Common myeloid progenitor, CD34-positive (primary cell): ENCODE measurements at regions not wholly inside any gene's neighbourhood (a gene's known extent, or its start where the extent isn't known, plus 50 kb on each side); places are given as distances from the start of the nearest gene placed in this dataset.
A peak's percentile ranks its signal among the peaks of the same experiment; 100 is the strongest.

Source experiments
- CTCF ChIA-PET: fragments of 350-600 bp; sonication (Branson Sonifier 250); formaldehyde crosslinking; loops from one replicate; lab custom pipeline; 2021; ENCODE audit warnings: antibody characterized with exemption; lab: Charles Lee
- POLR2A ChIA-PET: fragments of 350-600 bp; sonication (Branson Sonifier 250); formaldehyde crosslinking; loops from one replicate; lab custom pipeline; 2021; ENCODE audit warnings: antibody characterized with exemption; lab: Charles Lee
- DNase-seq, 3 donors: peaks; one replicate each; pipeline versions ENCODE4 v3.0.0 to v3.0.0-alpha.2; 2013
- H3K27ac ChIP-seq, 2 experiments: 1 replicate in 1 of 2; 2 replicates in 1 of 2; pipeline ENCODE4 v1.7.0; 2013; ENCODE audit warnings: inconsistent platforms in 2 of 2, low read length in 2 of 2, mild to moderate bottlenecking in 2 of 2, low read depth in 1 of 2, moderate library complexity in 1 of 2; ENCODE audit not compliant: severe bottlenecking in 2 of 2, insufficient read depth in 1 of 2, poor library complexity in 1 of 2
- H3K27me3 ChIP-seq, 5 experiments: replicated peaks in 2 of 5; 1 replicate in 3 of 5; 2 replicates in 2 of 5; pipeline versions ENCODE4 v1.6.1 to v1.7.0; 2013; ENCODE audit warnings: low read length in 4 of 5, mild to moderate bottlenecking in 2 of 5, moderate library complexity in 2 of 5, inconsistent platforms in 1 of 5; ENCODE audit not compliant: insufficient read depth in 5 of 5, control insufficient read depth in 4 of 5
- H3K36me3 ChIP-seq, 4 experiments: 1 replicate in 2 of 4; 2 replicates in 2 of 4; pipeline versions ENCODE4 v1.6.1 to v1.7.0; 2013; ENCODE audit warnings: low read length in 3 of 4, control low read depth in 1 of 4, mild to moderate bottlenecking in 1 of 4; ENCODE audit not compliant: control insufficient read depth in 4 of 4, insufficient read depth in 4 of 4
- H3K4me1 ChIP-seq, 4 experiments: 1 replicate in 3 of 4; 2 replicates in 1 of 4; pipeline versions ENCODE4 v1.6.1 to v1.7.1; 2013; ENCODE audit warnings: low read length in 3 of 4, mild to moderate bottlenecking in 3 of 4, control low read depth in 1 of 4, inconsistent platforms in 1 of 4, moderate library complexity in 1 of 4; ENCODE audit not compliant: control insufficient read depth in 4 of 4, insufficient read depth in 4 of 4; ENCODE audit errors: control extremely low read depth in 1 of 4
- H3K4me3 ChIP-seq, 7 experiments: 1 replicate in 4 of 7; 2 replicates in 3 of 7; pipeline versions ENCODE4 v1.5.1 to v1.7.0; 2013; ENCODE audit warnings: mild to moderate bottlenecking in 7 of 7, low read length in 6 of 7, moderate library complexity in 6 of 7, inconsistent platforms in 2 of 7, low read depth in 2 of 7, control low read depth in 1 of 7; ENCODE audit not compliant: insufficient read depth in 4 of 7, control insufficient read depth in 1 of 7; ENCODE audit errors: extremely low read depth in 1 of 7
- H3K9me3 ChIP-seq, 5 experiments: 1 replicate in 4 of 5; 2 replicates in 1 of 5; pipeline versions ENCODE4 v1.6.1 to v1.7.1; 2013; ENCODE audit warnings: low read length in 4 of 5, mild to moderate bottlenecking in 2 of 5, inconsistent platforms in 1 of 5, low read depth in 1 of 5, moderate library complexity in 1 of 5; ENCODE audit not compliant: control insufficient read depth in 4 of 5, insufficient read depth in 2 of 5; ENCODE audit errors: control extremely low read depth in 1 of 5
- WGBS: methylation state at CpG from one replicate; pipeline ENCODE4 v1.1.5; 2013; ENCODE audit not compliant: insufficient coverage; 5-methylcytosine and 5-hydroxymethylcytosine counted together

- Histone ChIP-seq H3K27me3 (no peaks in the 10 kb centered on the region), H3K4me1 (no peaks in the 10 kb centered on the region), H3K27ac (no peak overlapping the region), H3K4me3 (no peak overlapping the region), H3K9me3 (no peaks in the 10 kb centered on the region), H3K36me3 (no peaks in the 10 kb centered on the region)
- no peak for DNase-seq
- ChIA-PET CTCF (no interaction called here), POLR2A (no interaction called here)
- 88% methylated on average over 1 of the region's 1 CpG for WGBS
Observed at GRCh38 chr13:76043874-76044273, 407.7 kb downstream of the LMO7 start.

- POLR2A ChIA-PET, result no interaction called here
- WGBS, result no CpG with 5 or more reads among the region's 3 CpGs
Observed at GRCh38 chr13:76038920-76039716, 403.0 kb downstream of the LMO7 start.

GRCh38 chr13:76036176-76036575 lies 400.0 kb downstream of the LMO7 start:
- Histone ChIP-seq H3K4me1 (peaks cover 0 to 3% (median 0%) of the 10 kb centered on the region in 4 experiments), H3K27me3 (no peaks in the 10 kb centered on the region), H3K4me3 (no peak overlapping the region), H3K27ac (no peak overlapping the region), H3K36me3 (no peaks in the 10 kb centered on the region), H3K9me3 (no peaks in the 10 kb centered on the region)
- CTCF ChIA-PET, result no interaction called here
- no peak for DNase-seq
- POLR2A ChIA-PET, result no interaction called here
- 100% methylated on average over 1 of the region's 1 CpG for WGBS

More at GRCh38 chr13:76038920-76039716, 403.0 kb downstream of the LMO7 start:
- Histone ChIP-seq H3K27ac (no peak overlapping the region), H3K36me3 (no peaks in the 10 kb centered on the region), H3K4me1 (peaks cover 0 to 3% (median 0%) of the 10 kb centered on the region in 4 experiments), H3K4me3 (no peak overlapping the region), H3K9me3 (no peaks in the 10 kb centered on the region), H3K27me3 (no peaks in the 10 kb centered on the region)
- no peak for DNase-seq
- CTCF ChIA-PET, result no interaction called here

- H3K4me3 ChIP-seq, result no peak overlapping the region
- no peaks in the 10 kb centered on the region for H3K9me3 ChIP-seq
- no peak overlapping the region for H3K27ac ChIP-seq
- DNase-seq, result peak in 1 of 3 donors; percentile 7
- peaks cover 0 to 3% (median 0%) of the 10 kb centered on the region in 4 experiments for H3K4me1 ChIP-seq
- H3K36me3 ChIP-seq, result no peaks in the 10 kb centered on the region
- ChIA-PET POLR2A (no interaction called here), CTCF (no interaction called here)
- WGBS, result no CpG with 5 or more reads among the region's 1 CpG
- no peaks in the 10 kb centered on the region for H3K27me3 ChIP-seq
Observed at GRCh38 chr13:76035711-76036110, 399.6 kb downstream of the LMO7 start.

GRCh38 chr13:76029706-76030105 lies 393.6 kb downstream of the LMO7 start:
- Histone ChIP-seq H3K4me1 (peaks cover 3 to 24% (median 5%) of the 10 kb centered on the region in 4 experiments), H3K9me3 (peaks cover 0 to 1% (median 0%) of the 10 kb centered on the region in 5 experiments), H3K36me3 (no peaks in the 10 kb centered on the region), H3K4me3 (peak overlapping the region in 3 of 7 experiments; percentile 7 to 52 (median 24)), H3K27ac (peak overlapping the region in 1 of 2 experiments; percentile 62), H3K27me3 (no peaks in the 10 kb centered on the region)
- DNase-seq, result peak in 2 of 3 donors; percentile 26 to 54
- POLR2A ChIA-PET, result no interaction called here
- CTCF ChIA-PET, result interaction anchor here (1.4 kb wide), 1 partner anchor 159 kb away, joined by 4 read pairs; no protein-coding TSS in a partner anchor

- POLR2A ChIA-PET, result no interaction called here
- 0% methylated on average over 2 of the region's 2 CpGs for WGBS
- no peaks in the 10 kb centered on the region for H3K36me3 ChIP-seq
Observed at GRCh38 chr13:76029088-76029487, 393.0 kb downstream of the LMO7 start.

GRCh38 chr13:76027131-76027530 lies 391.0 kb downstream of the LMO7 start:
- POLR2A ChIA-PET, result no interaction called here
- Histone ChIP-seq H3K9me3 (peaks cover 0 to 1% (median 0%) of the 10 kb centered on the region in 5 experiments), H3K27ac (no peak overlapping the region), H3K4me3 (no peak overlapping the region), H3K36me3 (no peaks in the 10 kb centered on the region), H3K4me1 (peaks cover 3 to 24% (median 5%) of the 10 kb centered on the region in 4 experiments), H3K27me3 (no peaks in the 10 kb centered on the region)
- DNase-seq, result no peak
- WGBS, result 100% methylated on average over 1 of the region's 2 CpGs
- CTCF ChIA-PET, result no interaction called here

More at GRCh38 chr13:76029088-76029487, 393.0 kb downstream of the LMO7 start:
- Histone ChIP-seq H3K27ac (peak overlapping the region in 1 of 2 experiments; percentile 62), H3K27me3 (no peaks in the 10 kb centered on the region), H3K4me3 (peak overlapping the region in 2 of 7 experiments; percentile 7 to 52), H3K9me3 (peaks cover 0 to 1% (median 0%) of the 10 kb centered on the region in 5 experiments), H3K4me1 (peaks cover 3 to 24% (median 5%) of the 10 kb centered on the region in 4 experiments)
- CTCF ChIA-PET, result interaction anchor here (1.4 kb wide), 1 partner anchor 159 kb away, joined by 4 read pairs; no protein-coding TSS in a partner anchor
- DNase-seq, result peak; percentile 70 to 94 (median 88)
